Tongue (tissue), 1 donor: ENCODE measurements at regions not wholly inside any gene's neighbourhood (a gene's known extent, or its start where the extent isn't known, plus 50 kb on each side); places are given as distances from the start of the nearest gene placed in this dataset.

Experiments
- DNase-seq: peaks from one replicate; pipeline ENCODE4 v3.0.0-alpha.2; 2015

GRCh38 chr10:117875793-117876192, 170.9 kb downstream of the RAB11FIP2 start:
- no peak for DNase-seq

DNA sequence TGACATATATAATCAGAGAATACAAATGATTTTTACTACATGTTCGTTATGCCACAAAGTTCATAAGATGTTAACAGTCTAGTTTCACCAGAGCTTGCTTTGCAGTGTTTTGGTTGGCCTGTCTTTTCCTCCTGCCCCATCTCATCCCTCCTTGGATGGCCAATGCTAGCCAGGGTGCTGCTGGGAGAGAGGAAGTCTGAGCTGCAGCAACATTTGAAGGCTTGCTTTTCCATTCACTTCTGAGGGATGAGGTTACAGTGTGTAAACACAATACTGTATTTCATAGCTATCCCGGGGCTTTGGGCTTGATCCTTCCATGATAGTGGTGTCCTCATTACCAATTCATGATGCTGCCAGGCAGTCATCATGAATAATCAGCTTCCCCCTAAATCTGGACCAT, 170.5 kb downstream of the RAB11FIP2 start:
- no peak for DNase-seq

DNA sequence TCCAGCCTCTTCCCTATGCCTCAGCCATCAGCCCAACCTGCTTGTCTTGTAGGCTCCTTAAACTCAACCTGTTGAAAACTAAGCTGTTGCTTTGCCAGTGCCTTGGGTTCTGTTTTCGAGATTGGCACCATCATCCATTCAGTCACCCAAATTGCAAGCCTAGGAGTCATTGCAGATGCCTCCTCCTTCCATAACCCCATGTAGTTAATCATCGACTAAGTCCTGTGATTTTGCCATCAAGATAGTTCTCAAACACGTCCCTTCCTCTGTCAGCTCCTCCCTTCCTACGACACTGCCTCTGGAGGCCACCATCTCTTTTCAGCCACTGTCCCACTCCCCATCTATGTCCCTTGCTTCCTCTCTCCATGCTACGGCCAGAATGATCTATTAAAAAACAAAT, 168.1 kb downstream of the RAB11FIP2 start:
- DNase-seq = no peak

GRCh38 chr10:117884093-117884492, 162.6 kb downstream of the RAB11FIP2 start:
- DNase-seq = no peak

- no peak for DNase-seq
Measured at GRCh38 chr10:117884592-117884991, 162.1 kb downstream of the RAB11FIP2 start.

DNA sequence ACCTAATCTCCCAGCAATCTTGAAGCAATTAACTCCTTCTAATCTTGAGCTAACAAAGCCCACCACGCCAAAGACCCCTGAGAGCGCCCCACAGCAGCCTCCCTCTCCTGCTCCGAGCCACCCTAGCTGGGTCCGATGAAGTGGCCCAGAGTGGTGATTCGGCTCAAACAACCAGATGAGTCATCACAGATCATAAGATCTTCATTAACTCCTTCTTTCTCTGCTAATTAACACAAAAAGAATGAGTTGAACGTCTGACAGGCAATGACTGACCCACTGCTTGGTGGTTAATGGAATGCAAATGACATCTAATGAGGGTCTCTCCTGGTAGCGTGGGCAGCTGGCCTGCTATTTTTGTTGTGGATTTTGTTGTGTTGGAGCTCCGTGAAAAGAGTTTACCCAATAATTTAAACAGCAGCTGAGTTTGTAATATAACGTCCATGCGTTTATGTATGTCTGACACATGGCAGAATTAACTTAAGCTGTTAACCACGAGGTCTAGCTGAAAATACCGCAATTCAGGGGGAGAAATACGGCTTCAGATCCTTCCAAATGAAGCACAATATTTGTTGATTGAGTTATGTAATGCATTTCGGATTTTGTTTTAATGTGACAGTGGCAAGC, 161.4 kb downstream of the RAB11FIP2 start:
- DNase-seq = no peak

DNA sequence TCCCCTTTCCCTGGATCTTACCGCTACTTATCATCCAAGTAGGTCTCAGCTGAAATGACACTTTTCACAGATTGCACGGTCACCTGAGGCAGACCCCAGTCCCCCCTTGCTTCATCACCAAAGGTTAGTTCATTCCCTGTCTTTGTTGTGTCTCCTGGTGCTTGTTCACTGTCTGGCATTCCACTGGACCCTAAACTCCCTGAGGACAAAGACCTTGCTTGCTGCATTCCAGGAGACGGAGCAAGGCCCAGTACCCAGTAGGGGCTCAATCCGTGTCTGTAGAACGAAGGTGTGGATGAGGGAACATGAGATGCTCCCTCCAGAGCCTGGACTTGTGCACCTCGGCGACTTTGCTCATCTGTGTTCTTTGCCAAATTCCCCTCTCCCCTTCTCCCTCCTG, 160.0 kb downstream of the RAB11FIP2 start:
- no peak for DNase-seq

GRCh38 chr10:117889664-117890063, 157.1 kb downstream of the RAB11FIP2 start:
- DNase-seq = no peak

DNA sequence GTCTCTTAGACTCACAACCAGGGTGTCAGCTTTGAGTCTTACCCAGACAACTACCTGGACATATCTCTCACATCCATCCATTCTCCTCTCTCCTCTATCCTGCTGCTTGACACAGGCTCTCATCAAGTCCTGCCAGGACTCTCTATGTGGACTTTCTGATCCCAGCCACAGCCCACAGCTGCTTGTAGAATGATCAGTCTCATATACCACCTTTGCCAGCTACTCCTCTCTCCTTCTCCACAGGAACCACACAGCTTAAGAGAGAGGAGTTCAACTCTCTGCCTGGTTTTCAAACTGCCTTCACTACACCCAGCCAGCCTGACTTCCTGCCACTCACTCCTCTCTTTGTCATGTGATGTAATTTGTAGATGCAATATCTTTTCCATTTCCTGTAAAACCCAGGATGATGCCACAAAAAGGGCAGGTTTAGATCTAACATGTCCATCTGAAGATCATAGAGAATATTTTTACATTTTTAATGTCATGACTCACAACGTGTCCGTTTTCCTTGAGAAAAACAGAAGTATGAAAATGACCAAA, 154.0 kb downstream of the RAB11FIP2 start:
- no peak for DNase-seq

DNA sequence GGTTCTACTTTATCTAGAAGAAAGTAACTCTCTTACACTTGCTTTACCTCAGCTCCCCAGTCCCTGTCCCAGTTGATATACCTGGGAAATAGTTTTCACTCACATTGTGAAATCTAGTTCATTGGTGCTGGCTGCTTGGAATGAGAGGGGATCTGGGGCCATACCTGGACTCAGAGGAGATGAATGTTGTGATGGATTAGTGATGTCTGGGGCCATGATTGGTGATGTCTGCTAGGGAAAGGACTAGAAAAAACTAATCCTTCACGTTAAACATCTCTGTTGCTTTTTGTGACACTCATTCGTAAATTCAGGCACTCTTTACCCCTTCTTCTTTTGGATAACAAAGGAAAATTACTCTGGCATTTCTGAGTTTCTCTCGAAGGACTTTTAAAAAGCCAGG, 152.4 kb downstream of the RAB11FIP2 start:
- no peak for DNase-seq

DNA sequence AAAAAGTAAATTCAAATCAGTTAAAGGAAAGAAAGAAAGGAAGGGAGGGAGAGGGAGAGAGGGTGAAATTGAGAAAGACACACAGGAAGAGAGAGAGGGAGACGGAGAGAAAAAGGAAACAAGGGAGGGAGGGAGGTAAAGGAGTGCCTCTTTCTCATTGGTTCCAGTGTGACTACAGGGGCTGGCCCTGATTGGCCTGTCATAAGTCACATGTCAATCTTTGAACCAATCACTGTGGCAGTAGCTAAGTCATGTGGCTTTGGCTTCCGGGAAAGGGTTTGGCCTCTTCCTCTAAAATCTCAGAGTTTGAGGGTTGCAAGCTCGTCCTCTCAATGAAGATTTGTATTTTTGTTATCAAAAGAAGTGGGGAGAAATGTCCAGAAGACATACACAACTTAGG, 150.2 kb downstream of the RAB11FIP2 start:
- no peak for DNase-seq

DNA sequence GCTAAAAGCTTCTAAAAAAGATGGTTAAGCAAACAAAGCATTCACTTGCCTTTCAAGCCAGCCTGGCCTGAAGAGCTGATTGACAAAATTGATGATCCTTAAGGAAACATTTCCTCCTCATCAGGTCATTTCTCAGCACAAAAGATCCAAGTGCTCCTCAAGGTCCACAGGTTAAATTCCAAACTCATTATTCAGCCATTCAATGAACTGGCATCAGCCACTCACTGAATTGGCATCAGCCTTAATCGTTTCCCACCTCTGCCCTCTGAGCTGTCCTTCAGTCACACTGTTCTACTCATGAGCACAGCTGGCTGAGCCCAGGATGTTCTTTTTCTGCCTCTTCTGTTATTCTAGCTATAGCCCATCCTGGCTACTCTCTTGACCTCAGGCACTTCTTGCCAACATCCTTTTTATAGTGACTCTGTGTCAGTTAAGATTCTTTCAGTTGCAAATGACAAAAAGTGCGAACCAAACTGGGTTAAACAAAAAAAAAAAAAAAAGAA, 147.5 kb downstream of the RAB11FIP2 start:
- no peak for DNase-seq

DNA sequence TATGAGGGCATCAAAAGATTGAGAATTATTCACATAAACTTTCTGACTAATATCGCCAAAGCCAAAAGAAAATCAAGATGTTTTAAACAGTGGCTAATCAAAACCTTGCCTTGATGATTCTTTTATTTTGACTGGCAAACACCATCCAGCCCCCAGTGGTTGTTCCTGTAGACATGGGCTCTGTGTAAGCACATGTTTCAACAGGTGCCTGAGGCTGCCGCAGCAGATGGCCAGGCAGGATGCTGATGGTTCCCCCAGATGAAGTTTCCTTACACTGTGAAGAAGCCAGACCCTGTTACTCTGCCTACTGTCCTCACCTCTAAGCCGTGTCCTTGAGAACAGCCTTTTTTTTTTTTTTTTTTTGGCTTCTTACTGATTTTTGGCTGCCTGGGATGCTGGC, 146.5 kb downstream of the RAB11FIP2 start:
- DNase-seq = peak; percentile 34

DNA sequence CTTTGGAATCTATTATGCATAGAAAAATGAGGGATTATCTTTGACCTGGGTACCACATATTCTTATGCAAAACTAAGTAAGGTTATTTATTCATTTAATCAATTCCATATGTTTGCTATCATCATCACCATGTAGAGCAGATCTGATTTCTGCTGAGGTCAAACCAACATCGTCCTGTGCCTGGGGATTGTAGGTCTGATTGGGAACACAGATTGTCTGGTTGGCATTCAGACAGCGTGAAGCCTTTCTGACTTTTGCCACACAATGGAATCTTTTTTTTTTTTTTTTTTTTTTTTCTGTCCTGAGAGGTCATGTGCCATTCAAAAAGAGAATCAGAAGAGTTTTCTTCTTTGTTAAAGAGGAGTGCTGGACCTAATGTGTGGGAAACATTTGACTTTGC, 142.9 kb downstream of the RAB11FIP2 start:
- no peak for DNase-seq

DNA sequence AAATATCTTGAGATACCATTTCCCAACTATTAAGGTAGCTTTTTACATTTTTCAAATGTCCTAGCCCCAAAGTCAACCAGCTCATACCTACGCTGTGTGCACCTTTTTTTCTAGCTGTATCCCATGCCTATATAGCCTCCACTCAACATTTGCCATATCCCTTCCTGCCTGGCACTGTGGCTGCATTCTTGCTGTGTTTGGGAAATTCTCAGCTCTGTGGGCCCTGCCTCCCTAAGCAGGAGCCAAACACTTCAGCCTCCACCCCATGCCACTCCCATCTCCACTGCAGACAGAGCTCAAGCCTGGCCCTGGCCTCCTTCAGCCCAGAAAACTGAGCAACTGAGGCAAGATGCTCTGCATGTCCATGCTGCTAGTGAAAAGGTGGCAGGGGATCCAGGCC, 141.3 kb downstream of the RAB11FIP2 start:
- DNase-seq = no peak

DNA sequence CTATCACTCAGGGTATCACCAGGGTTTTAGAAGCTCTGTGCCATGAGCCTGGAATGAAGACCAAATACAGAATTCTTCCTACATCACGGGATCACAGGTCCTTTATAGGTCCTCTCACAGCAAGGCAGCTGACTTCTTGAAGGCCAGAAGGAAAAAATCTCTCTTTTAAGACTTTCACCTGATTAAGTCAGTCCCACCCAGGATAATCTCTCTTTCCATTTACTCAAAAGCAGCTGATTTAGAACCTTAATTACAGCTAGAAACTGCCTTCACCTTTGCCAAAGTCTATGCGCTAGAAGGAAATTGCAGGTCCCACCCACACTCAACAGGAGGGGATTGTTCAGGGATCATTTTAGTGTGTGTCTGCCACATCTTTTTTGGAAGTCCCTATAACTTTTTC, 135.1 kb downstream of the RAB11FIP2 start:
- DNase-seq = no peak

- no peak for DNase-seq
Measured at GRCh38 chr10:117914334-117914733, 132.4 kb downstream of the RAB11FIP2 start.

GRCh38 chr10:117920956-117921355, 125.8 kb downstream of the RAB11FIP2 start:
- no peak for DNase-seq

- no peak for DNase-seq
Measured at GRCh38 chr10:117921421-117921820, 125.3 kb downstream of the RAB11FIP2 start.

DNA sequence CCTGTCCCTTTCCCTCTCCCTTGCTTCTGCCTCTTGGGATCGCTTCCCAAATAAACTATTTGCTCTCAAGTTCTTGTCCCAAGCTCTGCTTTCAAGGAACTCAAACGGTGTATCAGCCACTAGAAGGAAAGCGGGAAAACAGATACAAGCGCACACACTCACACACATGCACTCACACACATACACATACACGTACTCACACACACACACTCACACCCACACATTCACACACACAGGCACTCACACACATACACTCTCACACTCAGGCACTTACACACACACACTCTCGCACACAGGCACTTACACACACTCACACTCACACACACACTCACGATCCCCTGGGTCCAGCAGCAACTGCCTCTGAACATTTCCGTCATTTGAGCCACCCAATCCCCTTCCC, 121.9 kb downstream of the RAB11FIP2 start:
- no peak for DNase-seq

DNA sequence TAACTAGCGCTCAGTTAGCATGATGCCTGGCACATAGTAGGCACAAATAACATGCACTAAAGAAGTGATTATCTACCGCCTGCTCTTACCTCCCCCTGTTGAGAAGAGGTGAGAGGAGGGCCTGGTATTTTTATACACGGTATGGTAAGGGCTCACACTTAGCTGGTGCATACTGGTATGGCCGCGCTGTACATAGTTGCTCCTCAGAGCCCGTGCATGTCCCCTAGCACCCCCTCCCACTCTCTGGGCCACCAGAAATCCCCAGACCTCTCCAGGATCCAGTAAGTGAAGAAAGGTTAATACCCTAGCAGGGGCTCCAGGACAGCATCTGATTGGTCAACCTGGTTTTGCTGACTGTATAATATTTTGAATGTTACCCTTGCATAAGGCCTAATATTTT, 121.4 kb downstream of the RAB11FIP2 start:
- no peak for DNase-seq

DNA sequence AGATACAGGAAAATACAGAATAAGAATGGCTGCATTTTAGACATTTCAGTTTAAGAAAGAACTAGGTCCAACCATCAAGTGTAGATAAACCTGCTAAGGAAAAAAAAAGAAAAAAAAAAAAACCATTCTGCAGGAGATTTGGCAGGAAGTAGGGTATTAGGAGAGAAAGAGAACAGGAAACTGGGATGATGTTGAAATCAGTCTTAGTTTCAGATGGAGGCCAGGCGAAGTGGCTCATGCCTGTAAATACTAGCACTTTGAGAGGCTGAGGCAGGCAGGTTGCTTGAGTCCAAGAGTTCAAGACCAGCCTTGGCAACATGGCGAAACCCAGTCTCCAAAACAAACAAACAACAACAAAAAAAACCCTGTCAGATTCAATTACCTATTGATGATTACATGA, 120.2 kb downstream of the RAB11FIP2 start:
- DNase-seq = no peak

DNA sequence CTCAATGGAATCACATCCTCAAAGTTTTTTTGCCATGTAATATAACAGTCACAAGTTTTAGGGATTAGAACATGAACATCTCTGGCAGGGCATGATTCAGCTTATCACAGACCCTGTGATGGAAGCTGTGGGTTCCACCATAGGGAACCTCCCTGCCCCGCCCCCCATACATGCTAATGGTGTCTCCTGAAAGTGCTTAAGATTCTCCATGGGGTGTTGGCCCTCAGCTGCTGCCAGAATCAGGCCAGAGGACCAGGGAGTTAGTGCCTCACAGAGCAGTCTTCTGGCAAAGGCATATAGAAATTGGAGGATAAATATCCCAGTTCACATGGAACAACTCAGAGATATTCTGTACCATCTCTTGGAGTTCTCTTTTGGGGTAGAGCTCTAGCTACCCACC, 119.4 kb downstream of the RAB11FIP2 start:
- DNase-seq = no peak

- no peak for DNase-seq
Measured at GRCh38 chr10:117927871-117928270, 118.9 kb downstream of the RAB11FIP2 start.

GRCh38 chr10:117928281-117928680, 118.5 kb downstream of the RAB11FIP2 start:
- DNase-seq = no peak
